NCI-H345 treated with DMSO at 0.1 percent for 48 hours (cell line): ENCODE measurements at regions not wholly inside any gene's neighbourhood (a gene's known extent, or its start where the extent isn't known, plus 50 kb on each side); places are given as distances from the start of the nearest gene placed in this dataset.

Experiments used
- DNase-seq: peaks from one replicate; lab custom pipeline; 2025; ENCODE audit not compliant: unreplicated experiment; lab: John Stamatoyannopoulos, UW

DNA sequence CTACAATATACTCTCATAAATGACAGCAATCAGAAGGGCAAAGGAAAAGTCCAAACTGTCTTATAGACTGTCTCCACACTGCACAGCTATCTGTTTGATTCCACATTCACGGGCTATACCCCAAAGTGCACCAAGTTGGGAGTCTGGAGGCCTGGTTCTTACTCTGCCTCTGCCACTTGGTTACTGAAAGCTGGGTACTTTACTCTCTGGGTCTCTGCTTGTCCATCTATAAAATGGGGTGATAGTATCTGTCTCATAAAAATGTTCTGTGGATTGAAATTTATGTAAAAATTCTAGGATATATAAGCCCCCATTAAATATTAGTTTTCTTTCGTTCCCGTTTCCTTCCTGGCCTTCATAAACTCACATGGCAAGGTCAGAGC, 86.5 kb downstream of the CD164 start:
- no peak for DNase-seq

DNA sequence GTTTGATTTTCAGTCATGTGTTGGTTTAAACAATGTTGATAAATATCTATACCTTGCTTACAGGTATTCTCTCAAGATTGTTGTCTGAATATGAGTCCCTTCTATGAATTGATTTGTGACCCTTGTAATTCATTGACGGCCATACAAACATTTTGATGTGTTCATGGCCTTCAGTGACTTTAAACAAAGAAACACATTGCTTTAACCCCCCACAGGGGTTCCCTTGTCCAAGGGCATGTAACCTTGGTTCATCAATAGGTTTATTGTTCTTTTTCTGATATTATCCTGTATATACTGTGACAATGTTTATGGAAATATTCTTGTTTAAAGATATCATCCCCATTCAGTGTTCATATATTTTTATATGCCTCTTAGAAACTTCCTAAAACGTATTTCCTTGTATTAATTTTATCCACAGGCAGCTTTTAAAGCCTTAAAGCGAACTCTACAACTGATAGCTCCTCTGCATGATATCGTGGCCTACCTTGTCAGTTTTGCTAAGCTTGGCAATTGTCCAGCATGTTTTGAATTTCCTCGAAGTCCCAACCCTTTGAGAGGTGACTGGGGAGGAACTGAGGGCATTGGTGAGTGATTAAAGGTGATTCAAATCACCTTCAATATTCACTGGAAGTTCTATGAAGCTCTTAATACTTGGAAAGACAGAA, 87.0 kb downstream of the CD164 start:
- peak; percentile 6 for DNase-seq

DNA sequence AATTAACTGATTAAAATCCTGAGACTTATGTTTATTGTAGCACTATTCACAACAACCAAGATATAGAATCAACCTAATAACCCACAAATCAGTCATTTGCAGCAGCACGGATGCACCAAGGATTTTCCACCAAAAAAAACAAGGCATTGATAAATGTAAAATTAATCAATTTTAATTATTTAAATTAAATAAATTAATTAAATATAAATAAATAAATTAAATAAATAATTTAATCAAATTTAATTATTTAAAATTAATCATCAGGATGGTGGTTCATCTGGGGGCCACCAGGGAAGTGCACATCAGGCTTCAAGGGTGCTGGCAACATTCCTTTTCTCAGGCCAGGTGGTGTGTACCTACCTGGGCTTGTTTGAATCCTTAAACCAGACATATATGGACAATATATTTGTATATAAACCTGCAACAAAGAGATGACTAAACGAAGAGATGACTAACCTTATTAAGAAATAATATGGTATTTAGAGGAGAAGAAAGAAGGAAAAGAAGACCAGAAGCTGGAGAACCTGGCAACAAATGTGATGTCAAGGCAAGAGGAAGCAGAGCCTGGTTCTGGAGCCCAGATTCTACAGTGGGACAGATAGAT, 89.2 kb downstream of the CD164 start:
- DNase-seq: no peak

- no peak for DNase-seq
These were observed 89.8 kb downstream of the CD164 start for GRCh38 chr6:109292420-109292819.

- DNase-seq: no peak
These were observed 90.4 kb downstream of the CD164 start for GRCh38 chr6:109291902-109292301.

GRCh38 chr6:109290143-109290931, 91.9 kb downstream of the CD164 start:
- no peak for DNase-seq

DNA sequence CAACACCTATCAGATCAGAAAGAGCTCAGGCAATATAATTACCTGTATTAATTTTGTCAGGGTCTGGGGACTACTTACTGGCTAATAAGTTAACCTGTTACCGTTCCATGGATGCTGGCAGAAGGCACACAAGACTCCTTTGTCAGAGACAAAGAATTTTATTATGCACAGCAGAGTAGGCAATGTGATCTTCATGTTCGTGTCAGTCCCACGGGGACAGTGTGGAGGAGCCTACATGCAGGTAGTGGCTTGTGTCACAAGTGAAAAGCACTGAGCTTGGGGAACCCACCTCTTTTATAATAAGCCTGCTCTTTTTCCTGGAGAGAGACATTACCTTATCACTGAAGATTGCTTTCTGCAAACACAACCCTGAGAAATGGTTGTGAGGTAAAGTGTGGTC, 96.9 kb downstream of the CD164 start:
- no peak for DNase-seq

DNA sequence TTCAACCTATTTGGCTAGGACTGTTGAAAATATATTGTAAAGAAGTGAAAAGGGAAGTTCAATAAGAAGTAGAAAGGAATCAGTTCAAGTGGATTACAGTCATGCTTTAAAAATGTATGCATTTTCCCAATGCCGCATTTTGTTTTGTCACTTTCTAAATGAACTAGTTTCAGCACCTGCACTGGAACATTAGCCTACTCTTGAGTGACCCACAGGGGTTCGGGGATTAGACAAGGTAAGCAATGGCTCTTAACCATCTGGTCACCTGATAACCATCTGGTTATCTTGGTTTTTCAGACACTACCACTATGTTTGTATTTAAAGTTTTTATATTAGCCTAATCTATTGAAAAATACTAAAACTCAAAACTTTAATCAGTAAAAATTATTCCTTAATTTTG, 97.6 kb downstream of the CD164 start:
- no peak for DNase-seq

GRCh38 chr6:109282756-109283155, 99.5 kb downstream of the CD164 start:
- DNase-seq: no peak

DNA sequence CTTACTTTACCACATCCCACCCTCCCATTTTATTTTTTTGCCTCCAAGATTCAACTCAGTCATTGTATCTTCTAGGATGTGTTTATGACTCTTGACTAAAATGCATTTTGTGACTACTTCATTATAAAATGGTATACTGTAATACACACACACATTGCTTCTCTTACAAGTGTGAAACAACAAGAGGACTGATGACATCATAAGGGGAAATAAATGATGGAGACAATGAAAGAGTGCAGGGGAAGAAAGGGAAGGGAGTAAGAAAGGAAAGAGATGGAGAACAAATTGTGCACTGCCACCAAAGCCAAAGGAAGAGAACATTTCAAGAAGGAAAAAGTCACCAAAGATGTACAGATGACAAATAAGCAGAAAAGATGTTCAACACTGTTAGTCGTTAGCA, 102.6 kb downstream of the CD164 start:
- no peak for DNase-seq

GRCh38 chr6:109271622-109272021, 110.6 kb downstream of the CD164 start:
- no peak for DNase-seq

GRCh38 chr6:109269953-109270517, 112.2 kb downstream of the CD164 start:
- DNase-seq: no peak

- DNase-seq: no peak
These were observed 113.2 kb downstream of the CD164 start for GRCh38 chr6:109269057-109269456.

- DNase-seq: no peak
These were observed 116.7 kb downstream of the CD164 start for GRCh38 chr6:109265530-109265929.

GRCh38 chr6:109263873-109264700, 118.2 kb downstream of the CD164 start:
- DNase-seq: no peak

GRCh38 chr6:109262261-109262660, 120.0 kb downstream of the CD164 start:
- DNase-seq: no peak

DNA sequence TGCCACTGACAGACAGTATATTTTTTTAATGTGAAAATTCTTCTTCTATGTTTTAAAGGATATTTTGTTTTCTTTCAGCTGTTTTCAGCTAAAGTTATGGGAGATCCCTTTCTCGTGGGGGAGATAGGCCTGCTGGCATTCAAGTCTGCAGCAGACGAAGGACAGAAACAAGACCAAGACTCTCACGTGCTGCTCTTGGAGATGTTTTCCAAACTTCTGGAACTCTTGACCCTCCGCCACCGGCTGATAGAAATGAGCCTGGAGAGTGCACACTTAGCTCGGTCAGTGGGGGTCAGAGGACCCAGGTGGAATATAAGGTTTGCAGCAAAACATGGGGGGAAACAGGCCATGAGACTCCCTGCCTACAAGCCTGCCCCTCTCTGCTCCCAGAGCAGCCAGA, 120.5 kb downstream of the CD164 start:
- DNase-seq: no peak

DNA sequence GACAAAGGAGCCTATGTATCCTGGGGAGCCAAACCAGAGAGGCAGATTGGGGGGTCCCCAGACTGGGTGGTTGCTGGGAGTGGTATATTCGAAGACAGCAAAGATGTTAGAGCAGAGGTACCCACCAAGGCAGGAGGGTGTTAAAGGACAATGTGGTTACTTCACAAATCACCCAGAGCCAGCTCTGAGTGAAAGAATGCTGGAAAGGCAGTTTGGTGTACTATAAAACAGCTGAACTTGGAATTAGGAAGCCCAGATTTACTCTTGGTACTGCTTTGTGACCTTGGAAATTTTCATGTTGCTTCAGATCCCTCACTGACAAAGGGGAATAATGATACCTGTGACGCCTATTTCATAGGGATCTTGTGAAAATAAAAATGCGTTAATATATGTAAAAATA, 121.6 kb downstream of the CD164 start:
- no peak for DNase-seq

DNA sequence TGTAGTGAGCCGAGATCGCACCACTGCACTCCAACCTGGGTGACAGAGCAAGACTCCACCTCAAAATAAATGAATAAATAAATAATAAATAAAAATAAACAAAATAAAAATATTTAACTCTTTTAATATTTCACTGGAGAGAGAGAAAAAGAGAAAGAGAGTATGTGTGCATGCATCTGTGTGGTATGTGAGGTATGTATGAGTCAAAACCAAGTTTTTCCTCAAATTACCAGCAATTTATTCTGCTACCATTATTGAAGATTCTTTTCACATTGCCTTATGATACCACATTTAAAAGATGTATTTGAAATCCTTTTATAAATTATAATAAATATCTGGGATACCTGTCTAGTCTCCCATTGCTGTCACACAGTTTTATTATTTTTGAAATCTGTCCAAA, 122.1 kb downstream of the CD164 start:
- no peak for DNase-seq

- DNase-seq: no peak
These were observed 124.1 kb downstream of the CD164 start for GRCh38 chr6:109258129-109258528.

- DNase-seq: no peak
These were observed 124.8 kb downstream of the CD164 start for GRCh38 chr6:109257494-109257893.
